ENCODE measurements at regions not wholly inside any gene's neighbourhood (a gene's known extent, or its start where the extent isn't known, plus 50 kb on each side); places are given as distances from the start of the nearest gene placed in this dataset.

DNA sequence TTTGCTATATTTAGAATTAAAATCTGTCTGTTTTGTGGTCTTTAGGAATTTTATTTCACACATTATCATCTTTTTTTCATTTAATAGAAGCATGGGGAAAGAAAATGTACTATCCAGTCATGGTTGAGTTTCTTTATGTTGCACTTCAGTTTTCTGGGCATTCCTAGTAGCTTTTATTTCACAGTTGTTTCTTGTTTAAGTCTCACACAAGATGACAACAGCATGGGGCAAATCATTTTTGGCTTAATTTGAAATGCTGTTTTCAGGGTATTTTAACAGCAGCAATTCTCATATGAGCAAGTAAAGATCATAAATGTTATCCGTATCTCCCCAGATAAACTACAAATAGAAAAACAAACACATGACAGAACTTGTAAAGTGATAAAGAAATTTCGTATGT lies 1600.2 kb downstream of the PCDH9 start:
- TF ChIP-seq, protein P1, sequence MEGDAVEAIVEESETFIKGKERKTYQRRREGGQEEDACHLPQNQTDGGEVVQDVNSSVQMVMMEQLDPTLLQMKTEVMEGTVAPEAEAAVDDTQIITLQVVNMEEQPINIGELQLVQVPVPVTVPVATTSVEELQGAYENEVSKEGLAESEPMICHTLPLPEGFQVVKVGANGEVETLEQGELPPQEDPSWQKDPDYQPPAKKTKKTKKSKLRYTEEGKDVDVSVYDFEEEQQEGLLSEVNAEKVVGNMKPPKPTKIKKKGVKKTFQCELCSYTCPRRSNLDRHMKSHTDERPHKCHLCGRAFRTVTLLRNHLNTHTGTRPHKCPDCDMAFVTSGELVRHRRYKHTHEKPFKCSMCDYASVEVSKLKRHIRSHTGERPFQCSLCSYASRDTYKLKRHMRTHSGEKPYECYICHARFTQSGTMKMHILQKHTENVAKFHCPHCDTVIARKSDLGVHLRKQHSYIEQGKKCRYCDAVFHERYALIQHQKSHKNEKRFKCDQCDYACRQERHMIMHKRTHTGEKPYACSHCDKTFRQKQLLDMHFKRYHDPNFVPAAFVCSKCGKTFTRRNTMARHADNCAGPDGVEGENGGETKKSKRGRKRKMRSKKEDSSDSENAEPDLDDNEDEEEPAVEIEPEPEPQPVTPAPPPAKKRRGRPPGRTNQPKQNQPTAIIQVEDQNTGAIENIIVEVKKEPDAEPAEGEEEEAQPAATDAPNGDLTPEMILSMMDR (IDR thresholded peaks at IDR 0.05), result no peak
- TF ChIP-seq POLR2A (IDR thresholded peaks at IDR 0.05), result no peak
